IMR-90 (cell line): ENCODE measurements at regions not wholly inside any gene's neighbourhood (a gene's known extent, or its start where the extent isn't known, plus 50 kb on each side); places are given as distances from the start of the nearest gene placed in this dataset.

Experiments used
- ATAC-seq: fragments of 200-7000 bp; cut with Tn5 transposase; 2 replicates; pipeline ENCODE4 v1.9.1; 2020; ENCODE audit warnings: low read depth, mild to moderate bottlenecking, moderate library complexity
- BruUV-seq: library from RNA; stranded (reverse); fragments of 400-500 nt; replicated peaks from 2 replicates; lab custom pipeline; 2021; lab: Mats Ljungman, UMichigan
- CTCF ChIA-PET: fragments of 300-600 bp; formaldehyde crosslinking; extraction: SDS; loops from one replicate; lab custom pipeline; 2021; ENCODE audit warnings: antibody characterized with exemption; lab: Yijun Ruan, JAX
- POLR2A ChIA-PET: fragments of 300-600 bp; sonication (Branson Sonifier 250); formaldehyde crosslinking; loops from one replicate; lab custom pipeline; 2022; ENCODE audit warnings: antibody characterized with exemption; ENCODE audit not compliant: unreplicated experiment; lab: Charles Lee
- DNase-seq: peaks from one replicate; pipeline ENCODE4 v3.0.0; 2013
- H2AFZ ChIP-seq: replicated peaks from 2 replicates; pipeline ENCODE3; 2013; ENCODE audit warnings: low read length, mild to moderate bottlenecking; ENCODE audit not compliant: poor library complexity
- H2AK5ac ChIP-seq: 2 replicates; pipeline ENCODE4 v1.6.1; 2013; ENCODE audit warnings: low read depth, low read length, inconsistent platforms
- H2AK9ac ChIP-seq: replicated peaks from 2 replicates; pipeline ENCODE3; 2013; ENCODE audit warnings: mild to moderate bottlenecking, low read depth, low read length, moderate library complexity; ENCODE audit not compliant: poor library complexity
- H2BK120ac ChIP-seq: 2 replicates; pipeline ENCODE4 v1.6.1; 2013; ENCODE audit warnings: low read depth, low read length, inconsistent platforms
- H2BK15ac ChIP-seq: 3 replicates; pipeline ENCODE4 v1.6.1; 2013; ENCODE audit warnings: low read depth, low read length, inconsistent platforms
- H2BK20ac ChIP-seq: 2 replicates; pipeline ENCODE4 v1.6.1; 2013; ENCODE audit warnings: low read depth, mild to moderate bottlenecking, inconsistent platforms, low read length, moderate library complexity
- H2BK5ac ChIP-seq: 2 replicates; pipeline ENCODE4 v1.6.1; 2013; ENCODE audit warnings: mild to moderate bottlenecking, low read depth, low read length, inconsistent platforms; ENCODE audit not compliant: poor library complexity, severe bottlenecking
- H3K14ac ChIP-seq: replicated peaks from 2 replicates; pipeline ENCODE4 v1.6.1; 2013; ENCODE audit warnings: low read depth, low read length, inconsistent platforms
- H3K18ac ChIP-seq: 2 replicates; pipeline ENCODE4 v1.6.1; 2013; ENCODE audit warnings: low read depth, low read length, control low read depth
- H3K23ac ChIP-seq: 2 replicates; pipeline ENCODE4 v1.6.1; 2013; ENCODE audit warnings: low read depth, low read length, inconsistent platforms
- H3K27ac ChIP-seq: 2 replicates; pipeline ENCODE4 v1.5.1; 2013; ENCODE audit warnings: mild to moderate bottlenecking, control low read depth, low read length; ENCODE audit not compliant: insufficient read depth
- H3K27me3 ChIP-seq: 2 replicates; pipeline ENCODE4 v1.6.1; 2013; ENCODE audit warnings: low read length; ENCODE audit not compliant: control insufficient read depth, insufficient read depth
- H3K36me3 ChIP-seq: 2 replicates; pipeline ENCODE4 v1.6.1; 2013; ENCODE audit warnings: low read length, mixed read lengths; ENCODE audit not compliant: control insufficient read depth, insufficient read depth
- H3K4ac ChIP-seq: 2 replicates; pipeline ENCODE4 v1.6.1; 2013; ENCODE audit warnings: low read depth, low read length, inconsistent platforms
- H3K4me1 ChIP-seq: 2 replicates; pipeline ENCODE4 v1.6.1; 2013; ENCODE audit warnings: low read length, mixed read lengths; ENCODE audit not compliant: control insufficient read depth, insufficient read depth
- H3K4me2 ChIP-seq: 2 replicates; pipeline ENCODE4 v1.6.1; 2013; ENCODE audit warnings: low read depth, mild to moderate bottlenecking, control low read depth, low read length, moderate library complexity
- H3K4me3 ChIP-seq: 2 replicates; pipeline ENCODE4 v1.5.1; 2013; ENCODE audit warnings: low read depth, mild to moderate bottlenecking, control low read depth, low read length, moderate library complexity; ENCODE audit not compliant: insufficient read depth
- H3K56ac ChIP-seq: 2 replicates; pipeline ENCODE4 v1.6.1; 2013; ENCODE audit warnings: low read length, inconsistent platforms; ENCODE audit not compliant: insufficient read depth; ENCODE audit errors: extremely low read depth
- H3K79me1 ChIP-seq, 2 experiments: 2 replicates each; pipeline ENCODE4 v1.6.1; 2013; ENCODE audit warnings: low read length in 2 of 2, inconsistent platforms in 1 of 2, low read depth in 1 of 2
- H3K9ac ChIP-seq: 2 replicates; pipeline ENCODE4 v1.6.1; 2013; ENCODE audit warnings: low read depth, low read length, control low read depth
- H3K9me1 ChIP-seq: 2 replicates; pipeline ENCODE4 v1.6.1; 2013; ENCODE audit warnings: low read length, inconsistent platforms; ENCODE audit not compliant: insufficient read depth
- H3K9me3 ChIP-seq: 2 replicates; pipeline ENCODE4 v1.6.1; 2013; ENCODE audit warnings: low read length; ENCODE audit not compliant: control insufficient read depth, insufficient read depth
- H4K20me1 ChIP-seq: 2 replicates; pipeline ENCODE4 v1.6.1; 2013; ENCODE audit warnings: low read length, inconsistent platforms; ENCODE audit not compliant: insufficient read depth
- H4K5ac ChIP-seq: 2 replicates; pipeline ENCODE4 v1.6.1; 2013; ENCODE audit warnings: mild to moderate bottlenecking, low read depth, low read length, control low read depth
- H4K8ac ChIP-seq, 2 experiments: 2 replicates each; pipeline ENCODE4 v1.6.1; 2013; ENCODE audit warnings: low read depth in 2 of 2, low read length in 2 of 2, control low read depth in 1 of 2, inconsistent platforms in 1 of 2
- H4K91ac ChIP-seq: 2 replicates; pipeline ENCODE4 v1.6.1; 2013; ENCODE audit warnings: low read depth, low read length, inconsistent platforms; ENCODE audit not compliant: insufficient read depth
- CHD1 ChIP-seq: IDR thresholded peaks from 2 replicates; pipeline ENCODE4 v1.6.1; 2012; ENCODE audit warnings: low read depth, low read length, improper control_type of control experiment
- FOS ChIP-seq: fragments of 150-350 bp; IDR thresholded peaks from 2 replicates; pipeline ENCODE4 v1.6.1; 2016; ENCODE audit warnings: low read depth, low read length
- MAFK ChIP-seq: IDR thresholded peaks from 2 replicates; pipeline ENCODE4 v1.6.1; 2012; ENCODE audit warnings: low read depth, low read length, improper control_type of control experiment
- MAZ ChIP-seq: IDR thresholded peaks from 2 replicates; pipeline ENCODE4 v1.6.1; 2012; ENCODE audit warnings: low read depth, mild to moderate bottlenecking, low read length, improper control_type of control experiment, moderate library complexity, borderline replicate concordance
- POLR2A ChIP-seq: IDR thresholded peaks from 2 replicates; pipeline ENCODE4 v1.6.1; 2012; ENCODE audit warnings: mild to moderate bottlenecking, low read depth, low read length
- RAD21 ChIP-seq: IDR thresholded peaks from 2 replicates; pipeline ENCODE4 v1.6.1; 2012; ENCODE audit warnings: low read length, improper control_type of control experiment
- RCOR1 ChIP-seq: IDR thresholded peaks from 2 replicates; pipeline ENCODE4 v1.6.1; 2012; ENCODE audit warnings: mild to moderate bottlenecking, low read length, improper control_type of control experiment; ENCODE audit not compliant: insufficient replicate concordance
- dilution Hi-C: fragments of 300-500 bp; cut with HindIII; formaldehyde crosslinking; loops from one replicate; pipeline ENCODE4 v1.14.3; 2018; ENCODE audit warnings: low sequenced_read_pairs; ENCODE audit not compliant: unreplicated experiment
- in situ Hi-C: fragments of 300-500 bp; cut with MboI; formaldehyde crosslinking; loops from 3 replicates; pipeline ENCODE4 v1.14.3; 2019; ENCODE audit warnings: low sequenced_read_pairs, inconsistent platforms, mixed read lengths
- intact Hi-C: fragments of 100-400 bp; cut with micrococcal nuclease; formaldehyde crosslinking; loops from 2 replicates; pipeline ENCODE4 v1.10.0; 2022
- TF ChIP-seq, protein P1 (sequence below): conservative IDR thresholded peaks from 2 replicates; pipeline ENCODE4 v1.5.1; 2012; ENCODE audit warnings: mild to moderate bottlenecking, low read depth, low read length, improper control_type of control experiment
- TF ChIP-seq, protein P2 (sequence below): fragments of 150-350 bp; IDR thresholded peaks from 2 replicates; pipeline ENCODE4 v1.6.1; 2016; ENCODE audit warnings: low read depth, mild to moderate bottlenecking, low read length, moderate library complexity, borderline replicate concordance

DNA sequence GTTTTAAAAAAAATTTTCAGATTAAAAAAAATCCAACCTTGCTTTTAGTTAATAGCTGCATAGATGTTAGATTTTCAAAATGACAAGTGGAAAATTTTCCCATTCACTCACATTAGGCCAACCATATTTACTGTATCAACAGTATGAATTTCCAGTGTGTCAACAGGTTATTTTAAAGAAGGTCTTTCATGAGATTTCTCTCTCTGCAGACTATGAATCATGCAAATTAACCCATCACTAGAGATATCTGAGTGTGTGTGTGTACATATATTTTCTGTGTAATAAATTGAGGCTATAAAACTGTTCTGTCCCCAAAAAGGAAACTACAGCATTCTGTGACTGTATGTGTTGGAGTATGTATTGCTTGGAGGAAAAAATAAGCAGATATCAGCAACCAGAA is 305.6 kb downstream of the ARL4A start:
- Histone ChIP-seq H4K91ac (no peak overlapping the region), H3K56ac (no peak overlapping the region), H3K9ac (no peak overlapping the region), H4K5ac (no peak overlapping the region), H3K4me2 (no peak overlapping the region), H3K9me1 (no peaks in the 10 kb centered on the region), H3K4me1 (peaks cover 2% of the 10 kb centered on the region), H4K8ac (no peak overlapping the region), H2BK20ac (no peak overlapping the region), H2BK15ac (no peak overlapping the region), H3K14ac (no peak overlapping the region), H3K36me3 (no peaks in the 10 kb centered on the region), H2BK120ac (no peak overlapping the region), H2AK5ac (no peak overlapping the region), H3K23ac (no peak overlapping the region), H4K20me1 (no peaks in the 10 kb centered on the region), H3K4me3 (no peak overlapping the region), H2BK5ac (no peak overlapping the region), H2AFZ (no peak overlapping the region), H3K9me3 (no peaks in the 10 kb centered on the region), H3K18ac (no peak overlapping the region), H3K4ac (no peak overlapping the region), H3K79me1 (no peaks in the 10 kb centered on the region), H3K27ac (no peak overlapping the region), H2AK9ac (no peak overlapping the region), H3K27me3 (no peaks in the 10 kb centered on the region)
- CTCF ChIA-PET = no interaction called here
- ATAC-seq (no peak), DNase-seq (no peak)
- intact Hi-C loops = no loop called here
- POLR2A ChIA-PET = no interaction called here
- in situ Hi-C loops = no loop called here
- BruUV-seq = no TSS peak
- TF ChIP-seq RAD21 (no peak), MAZ (no peak), CHD1 (no peak), FOS (no peak), MAFK (no peak), POLR2A (no peak), RCOR1 (no peak)
- TF ChIP-seq, protein P1, sequence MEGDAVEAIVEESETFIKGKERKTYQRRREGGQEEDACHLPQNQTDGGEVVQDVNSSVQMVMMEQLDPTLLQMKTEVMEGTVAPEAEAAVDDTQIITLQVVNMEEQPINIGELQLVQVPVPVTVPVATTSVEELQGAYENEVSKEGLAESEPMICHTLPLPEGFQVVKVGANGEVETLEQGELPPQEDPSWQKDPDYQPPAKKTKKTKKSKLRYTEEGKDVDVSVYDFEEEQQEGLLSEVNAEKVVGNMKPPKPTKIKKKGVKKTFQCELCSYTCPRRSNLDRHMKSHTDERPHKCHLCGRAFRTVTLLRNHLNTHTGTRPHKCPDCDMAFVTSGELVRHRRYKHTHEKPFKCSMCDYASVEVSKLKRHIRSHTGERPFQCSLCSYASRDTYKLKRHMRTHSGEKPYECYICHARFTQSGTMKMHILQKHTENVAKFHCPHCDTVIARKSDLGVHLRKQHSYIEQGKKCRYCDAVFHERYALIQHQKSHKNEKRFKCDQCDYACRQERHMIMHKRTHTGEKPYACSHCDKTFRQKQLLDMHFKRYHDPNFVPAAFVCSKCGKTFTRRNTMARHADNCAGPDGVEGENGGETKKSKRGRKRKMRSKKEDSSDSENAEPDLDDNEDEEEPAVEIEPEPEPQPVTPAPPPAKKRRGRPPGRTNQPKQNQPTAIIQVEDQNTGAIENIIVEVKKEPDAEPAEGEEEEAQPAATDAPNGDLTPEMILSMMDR = no peak
- TF ChIP-seq, protein P2, sequence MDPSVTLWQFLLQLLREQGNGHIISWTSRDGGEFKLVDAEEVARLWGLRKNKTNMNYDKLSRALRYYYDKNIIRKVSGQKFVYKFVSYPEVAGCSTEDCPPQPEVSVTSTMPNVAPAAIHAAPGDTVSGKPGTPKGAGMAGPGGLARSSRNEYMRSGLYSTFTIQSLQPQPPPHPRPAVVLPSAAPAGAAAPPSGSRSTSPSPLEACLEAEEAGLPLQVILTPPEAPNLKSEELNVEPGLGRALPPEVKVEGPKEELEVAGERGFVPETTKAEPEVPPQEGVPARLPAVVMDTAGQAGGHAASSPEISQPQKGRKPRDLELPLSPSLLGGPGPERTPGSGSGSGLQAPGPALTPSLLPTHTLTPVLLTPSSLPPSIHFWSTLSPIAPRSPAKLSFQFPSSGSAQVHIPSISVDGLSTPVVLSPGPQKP = no peak
- dilution Hi-C loops = no loop called here
